DND-41 (cell line): ENCODE measurements at regions not wholly inside any gene's neighbourhood (a gene's known extent, or its start where the extent isn't known, plus 50 kb on each side); places are given as distances from the start of the nearest gene placed in this dataset.
"Not testable (repeated sequence)": the region's sequence is repeated elsewhere in the genome, so short reads cannot be mapped to it uniquely, and the experiment has no call there.

Experiments
- ATAC-seq: fragments of 200-7000 bp; cut with Tn5 transposase; 3 replicates; pipeline ENCODE4 v1.9.1; 2021; ENCODE audit warnings: low read depth; ENCODE audit not compliant: insufficient read depth
- DNase-seq: peaks from one replicate; pipeline ENCODE4 v3.0.0-alpha.2; 2020
- H2AFZ ChIP-seq: 2 replicates; pipeline ENCODE4 v1.6.0; 2012; ENCODE audit warnings: low read depth, low read length
- H3K27ac ChIP-seq: 2 replicates; pipeline ENCODE4 v1.5.1; 2012; ENCODE audit warnings: low read length, inconsistent platforms
- H3K27me3 ChIP-seq: fragments of 200-600 bp; sonication (generic); 2 replicates; pipeline ENCODE4 v1.6.0; 2012; ENCODE audit warnings: low read length, mild to moderate bottlenecking, inconsistent platforms; ENCODE audit not compliant: insufficient read depth, poor library complexity
- H3K36me3 ChIP-seq: 2 replicates; pipeline ENCODE4 v1.5.1; 2012; ENCODE audit warnings: low read length, inconsistent platforms; ENCODE audit not compliant: insufficient read depth
- H3K4me1 ChIP-seq: 2 replicates; pipeline ENCODE4 v1.5.1; 2012; ENCODE audit warnings: mild to moderate bottlenecking, low read length; ENCODE audit not compliant: insufficient read depth
- H3K4me2 ChIP-seq: 2 replicates; pipeline ENCODE4 v1.6.0; 2012; ENCODE audit warnings: mild to moderate bottlenecking, moderate library complexity, low read length, inconsistent platforms; ENCODE audit not compliant: insufficient read depth
- H3K4me3 ChIP-seq, 2 experiments: fragments of 200-600 bp in 1 of 2; shearing (Covaris generic) in 1 of 2; 2 replicates each; pipeline ENCODE4 v1.5.1; 2012 to 2016; ENCODE audit warnings: inconsistent platforms in 2 of 2, low read length in 2 of 2, mild to moderate bottlenecking in 2 of 2, low read depth in 1 of 2, moderate library complexity in 1 of 2
- H3K79me2 ChIP-seq: 2 replicates; pipeline ENCODE4 v1.6.0; 2012; ENCODE audit warnings: low read length, inconsistent platforms; ENCODE audit not compliant: insufficient read depth
- H3K9ac ChIP-seq: 2 replicates; pipeline ENCODE4 v1.6.0; 2012; ENCODE audit warnings: low read depth, mild to moderate bottlenecking, inconsistent platforms, low read length, moderate library complexity
- H3K9me3 ChIP-seq: 2 replicates; pipeline ENCODE4 v1.5.1; 2012; ENCODE audit warnings: low read length, moderate library complexity, mild to moderate bottlenecking, inconsistent platforms; ENCODE audit not compliant: insufficient read depth, severe bottlenecking
- H4K20me1 ChIP-seq: 2 replicates; pipeline ENCODE4 v1.6.0; 2012; ENCODE audit warnings: low read length; ENCODE audit not compliant: insufficient read depth
- EZH2 ChIP-seq: IDR thresholded peaks from 3 replicates; pipeline ENCODE4 v1.6.1; 2012; ENCODE audit warnings: borderline replicate concordance, low read depth, mild to moderate bottlenecking, moderate library complexity, low read length, inconsistent platforms; ENCODE audit not compliant: severe bottlenecking
- TF ChIP-seq, protein P1 (sequence below): IDR thresholded peaks from 2 replicates; pipeline ENCODE4 v1.5.1; 2012; ENCODE audit warnings: borderline replicate concordance, low read length, moderate library complexity, mild to moderate bottlenecking; ENCODE audit not compliant: poor library complexity, severe bottlenecking; ENCODE audit errors: extremely low read depth

DNA sequence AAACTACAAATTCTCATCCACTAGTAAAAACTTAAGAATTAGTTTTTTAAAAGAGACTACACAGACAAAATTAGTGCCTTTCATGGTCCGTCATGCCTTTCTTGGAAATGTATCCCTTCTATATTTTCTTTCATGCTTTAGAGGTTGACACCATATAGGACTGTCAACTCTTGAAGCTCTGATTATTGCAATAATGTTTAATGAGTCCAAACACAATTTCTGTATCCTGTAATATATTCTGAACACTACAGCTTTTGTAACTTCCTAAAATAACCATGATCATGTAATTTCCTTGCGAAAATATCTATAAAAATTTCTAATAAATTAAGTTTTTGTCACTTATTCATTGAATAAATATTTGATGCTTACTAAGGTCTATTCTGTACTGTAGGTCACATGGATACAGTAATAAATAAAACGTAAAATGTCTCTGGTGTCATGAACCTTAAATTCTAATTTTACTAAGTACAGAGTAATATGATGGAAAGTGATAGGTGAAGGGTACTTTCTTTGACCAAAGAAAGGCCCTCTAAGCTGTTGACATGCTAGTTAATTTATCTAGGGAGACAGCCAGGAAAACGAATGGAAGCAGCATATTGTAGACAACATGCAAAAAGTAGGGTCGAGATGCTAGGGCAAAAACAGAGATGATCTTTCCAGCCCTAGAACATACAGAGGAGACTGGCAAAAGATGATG is 687.3 kb upstream of the PCDH9 start:
- Histone ChIP-seq H3K9ac (no peak overlapping the region), H3K36me3 (no peaks in the 10 kb centered on the region), H3K79me2 (no peaks in the 10 kb centered on the region), H3K27me3 (no peaks in the 10 kb centered on the region), H4K20me1 (no peaks in the 10 kb centered on the region), H3K9me3 (no peaks in the 10 kb centered on the region), H3K4me3 (no peak overlapping the region), H3K4me2 (no peak overlapping the region), H3K27ac (no peak overlapping the region), H2AFZ (no peak overlapping the region), H3K4me1 (no peaks in the 10 kb centered on the region)
- no peak for ATAC-seq
- no peak for DNase-seq
- TF ChIP-seq EZH2: no peak
- TF ChIP-seq, protein P1, sequence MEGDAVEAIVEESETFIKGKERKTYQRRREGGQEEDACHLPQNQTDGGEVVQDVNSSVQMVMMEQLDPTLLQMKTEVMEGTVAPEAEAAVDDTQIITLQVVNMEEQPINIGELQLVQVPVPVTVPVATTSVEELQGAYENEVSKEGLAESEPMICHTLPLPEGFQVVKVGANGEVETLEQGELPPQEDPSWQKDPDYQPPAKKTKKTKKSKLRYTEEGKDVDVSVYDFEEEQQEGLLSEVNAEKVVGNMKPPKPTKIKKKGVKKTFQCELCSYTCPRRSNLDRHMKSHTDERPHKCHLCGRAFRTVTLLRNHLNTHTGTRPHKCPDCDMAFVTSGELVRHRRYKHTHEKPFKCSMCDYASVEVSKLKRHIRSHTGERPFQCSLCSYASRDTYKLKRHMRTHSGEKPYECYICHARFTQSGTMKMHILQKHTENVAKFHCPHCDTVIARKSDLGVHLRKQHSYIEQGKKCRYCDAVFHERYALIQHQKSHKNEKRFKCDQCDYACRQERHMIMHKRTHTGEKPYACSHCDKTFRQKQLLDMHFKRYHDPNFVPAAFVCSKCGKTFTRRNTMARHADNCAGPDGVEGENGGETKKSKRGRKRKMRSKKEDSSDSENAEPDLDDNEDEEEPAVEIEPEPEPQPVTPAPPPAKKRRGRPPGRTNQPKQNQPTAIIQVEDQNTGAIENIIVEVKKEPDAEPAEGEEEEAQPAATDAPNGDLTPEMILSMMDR: no peak

DNA sequence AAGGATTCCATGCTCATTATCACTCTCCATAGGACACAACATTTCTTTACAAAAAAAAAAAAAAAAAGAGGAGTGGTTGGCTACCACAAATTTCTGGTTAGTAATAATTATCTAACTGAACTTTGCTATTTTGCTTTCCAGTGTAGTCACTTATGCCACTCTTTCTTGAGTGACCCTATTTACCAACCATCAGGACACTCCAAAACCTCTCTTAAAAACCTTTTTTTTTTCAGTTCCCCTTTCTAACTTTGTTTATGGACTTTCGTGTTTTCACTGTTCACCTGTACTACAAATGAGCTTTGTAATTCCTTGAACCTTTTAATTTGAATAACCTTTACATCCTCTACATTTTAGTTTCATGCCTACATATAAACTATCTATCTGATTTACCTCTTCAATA is 686.5 kb upstream of the PCDH9 start:
- no peak for ATAC-seq

DNA sequence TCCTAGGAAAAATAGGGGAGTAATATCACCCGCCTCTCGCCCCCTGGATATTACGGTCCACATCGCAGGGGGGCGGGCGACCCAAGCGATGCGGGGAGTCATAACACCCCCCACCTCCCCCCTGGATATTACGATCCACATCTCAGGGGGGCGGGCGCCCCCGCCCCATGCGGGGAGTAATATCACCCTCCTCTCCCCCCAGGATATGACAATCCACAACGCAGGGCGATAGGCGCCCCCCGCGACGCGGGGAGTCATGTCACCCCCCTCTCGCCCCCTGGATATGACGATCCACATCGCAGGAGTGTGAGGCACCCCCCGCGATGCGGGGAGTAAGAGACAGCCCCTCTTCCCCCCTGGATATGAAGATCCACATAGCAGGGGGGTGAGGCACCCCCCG is 684.4 kb upstream of the PCDH9 start:
- no peak for ATAC-seq
- Histone ChIP-seq H3K4me2 (no peak overlapping the region), H3K27me3 (no peaks in the 10 kb centered on the region), H4K20me1 (no peaks in the 10 kb centered on the region), H3K4me3 (no peak overlapping the region), H3K9ac (no peak overlapping the region), H3K79me2 (no peaks in the 10 kb centered on the region), H3K27ac (no peak overlapping the region), H3K4me1 (no peaks in the 10 kb centered on the region), H2AFZ (no peak overlapping the region), H3K36me3 (no peaks in the 10 kb centered on the region), H3K9me3 (no peaks in the 10 kb centered on the region)
- DNase-seq: no peak
- TF ChIP-seq, protein P1: no peak
- no peak for TF ChIP-seq EZH2

More for the DNA sequence above, 686.5 kb upstream of the PCDH9 start:
- no peaks in the 10 kb centered on the region for H4K20me1 ChIP-seq
- H3K27ac ChIP-seq: no peak overlapping the region
- no peaks in the 10 kb centered on the region for H3K27me3 ChIP-seq
- no peak overlapping the region for H3K4me3 ChIP-seq
- H3K9ac ChIP-seq: no peak overlapping the region
- no peak for DNase-seq
- H3K4me1 ChIP-seq: no peaks in the 10 kb centered on the region
- no peaks in the 10 kb centered on the region for H3K9me3 ChIP-seq
- no peak overlapping the region for H3K4me2 ChIP-seq
- no peaks in the 10 kb centered on the region for H3K79me2 ChIP-seq
- no peak overlapping the region for H2AFZ ChIP-seq
- TF ChIP-seq EZH2: no peak
- TF ChIP-seq, protein P1: no peak
- no peaks in the 10 kb centered on the region for H3K36me3 ChIP-seq

DNA sequence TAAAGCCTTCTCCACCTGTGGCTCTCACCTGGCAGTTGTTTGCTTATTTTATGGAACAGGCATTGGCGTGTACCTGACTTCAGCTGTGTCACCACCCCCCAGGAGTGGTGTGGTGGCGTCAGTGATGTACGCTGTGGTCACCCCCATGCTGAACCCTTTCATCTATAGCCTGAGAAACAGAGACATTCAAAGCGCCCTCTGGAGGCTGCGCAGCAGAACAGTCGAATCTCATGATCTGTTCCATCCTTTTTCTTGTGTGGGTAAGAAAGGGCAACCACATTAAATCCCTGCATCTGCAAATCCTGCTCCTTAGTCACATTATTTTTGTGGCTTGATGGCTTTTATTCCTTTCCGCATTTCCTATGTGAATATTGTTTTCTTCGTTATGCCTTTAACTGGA is 672.8 kb upstream of the PCDH9 start:
- not testable (repeated sequence) for H3K36me3 ChIP-seq, DNase-seq, ATAC-seq, H3K4me1 ChIP-seq, H3K27me3 ChIP-seq, H4K20me1 ChIP-seq, H3K27ac ChIP-seq, H3K9ac ChIP-seq, H3K4me2 ChIP-seq, H3K79me2 ChIP-seq, H3K4me3 ChIP-seq, H3K9me3 ChIP-seq, H2AFZ ChIP-seq
